NCI-H69 (cell line): ENCODE measurements at regions not wholly inside any gene's neighbourhood (a gene's known extent, or its start where the extent isn't known, plus 50 kb on each side); places are given as distances from the start of the nearest gene placed in this dataset.
A peak's percentile ranks its signal among the peaks of the same experiment; 100 is the strongest.
"Not testable (repeated sequence)": the region's sequence is repeated elsewhere in the genome, so short reads cannot be mapped to it uniquely, and the experiment has no call there.

ENCODE experiments used
- DNase-seq: peaks from one replicate; lab custom pipeline; 2025; lab: John Stamatoyannopoulos, UW

- DNase-seq, result no peak
Observed at GRCh38 chr13:33662392-33662791, 155.6 kb upstream of the RFC3 start.

- no peak for DNase-seq
Observed at GRCh38 chr13:33665626-33666175, 152.2 kb upstream of the RFC3 start.

GRCh38 chr13:33671560-33671959 lies 146.4 kb upstream of the RFC3 start:
- no peak for DNase-seq

GRCh38 chr13:33672022-33672421 lies 145.9 kb upstream of the RFC3 start:
- not testable (repeated sequence) for DNase-seq

GRCh38 chr13:33676045-33676989 lies 141.6 kb upstream of the RFC3 start:
- peak; percentile 87 for DNase-seq

GRCh38 chr13:33677215-33677614 lies 140.7 kb upstream of the RFC3 start:
- peak; percentile 9 for DNase-seq

GRCh38 chr13:33678084-33678483 lies 139.9 kb upstream of the RFC3 start:
- DNase-seq, result no peak

- DNase-seq, result no peak
Observed at GRCh38 chr13:33678906-33679657, 138.9 kb upstream of the RFC3 start.

- DNase-seq, result no peak
Observed at GRCh38 chr13:33679658-33680012, 138.3 kb upstream of the RFC3 start.

GRCh38 chr13:33682020-33682564 lies 135.9 kb upstream of the RFC3 start:
- no peak for DNase-seq

- not testable (repeated sequence) for DNase-seq
Observed at GRCh38 chr13:33682646-33683045, 135.3 kb upstream of the RFC3 start.

- no peak for DNase-seq
Observed at GRCh38 chr13:33683376-33683775, 134.6 kb upstream of the RFC3 start.

GRCh38 chr13:33684874-33685273 lies 133.1 kb upstream of the RFC3 start:
- DNase-seq, result no peak

- DNase-seq, result no peak
Observed at GRCh38 chr13:33686772-33687480, 131.0 kb upstream of the RFC3 start.

- no peak for DNase-seq
Observed at GRCh38 chr13:33690354-33690753, 127.6 kb upstream of the RFC3 start.

- no peak for DNase-seq
Observed at GRCh38 chr13:33691980-33692379, 126.0 kb upstream of the RFC3 start.

GRCh38 chr13:33692531-33692930 lies 125.4 kb upstream of the RFC3 start:
- DNase-seq, result no peak

- DNase-seq, result no peak
Observed at GRCh38 chr13:33694546-33694945, 123.4 kb upstream of the RFC3 start.

GRCh38 chr13:33696530-33696929 lies 121.4 kb upstream of the RFC3 start:
- no peak for DNase-seq

- DNase-seq, result no peak
Observed at GRCh38 chr13:33697926-33698325, 120.0 kb upstream of the RFC3 start.

- no peak for DNase-seq
Observed at GRCh38 chr13:33707449-33707848, 110.5 kb upstream of the RFC3 start.

GRCh38 chr13:33710924-33711323 lies 107.0 kb upstream of the RFC3 start:
- DNase-seq, result peak; percentile 3
